ENCODE measurements at regions not wholly inside any gene's neighbourhood (a gene's known extent, or its start where the extent isn't known, plus 50 kb on each side); places are given as distances from the start of the nearest gene placed in this dataset.

- no peaks in the 10 kb centered on the region for H3K4me1 ChIP-seq
- Mint-ChIP-seq H3K4me3 (ENCODE audit: unreplicated experiment) (no peak overlapping the region), H3K9me3 (ENCODE audit: unreplicated experiment) (no peaks in the 10 kb centered on the region), H3K27me3 (ENCODE audit: insufficient read depth, unreplicated experiment) (peaks cover 6% of the 10 kb centered on the region), H3K4me1 (ENCODE audit: low read depth, unreplicated experiment) (no peaks in the 10 kb centered on the region), H3K36me3 (ENCODE audit: insufficient read depth, unreplicated experiment) (no peaks in the 10 kb centered on the region), H3K27ac (ENCODE audit: unreplicated experiment) (no peak overlapping the region)
- ChIA-PET CTCF (no interaction called here), POLR2A (no interaction called here)
- no TSS peak for BruUV-seq (replicated peaks)
- no peak for DNase-seq
- H3K9me3 ChIP-seq, result no peaks in the 10 kb centered on the region
- H3K27me3 ChIP-seq (replicated peaks; ENCODE audit: control insufficient read depth, insufficient read depth, low read length), result no peaks in the 10 kb centered on the region
- TF ChIP-seq CTCF (IDR thresholded peaks at IDR 0.05; ENCODE audit: insufficient read depth in 1 of 2, low read depth in 1 of 2, low read length in 1 of 2, severe bottlenecking in 1 of 2, unreplicated experiment in 1 of 2), result no peak
- no peaks in the 10 kb centered on the region for H3K36me3 ChIP-seq (ENCODE audit: control insufficient read depth, insufficient read depth, low read length)
- no peak overlapping the region for H3K4me3 ChIP-seq (ENCODE audit: low read depth, low read length)
- intact Hi-C loops (cut with micrococcal nuclease; ENCODE audit: unreplicated experiment), result no loop called here
Observed at GRCh38 chr3:162544246-162544645, 1047.6 kb downstream of the OTOL1 start.

GRCh38 chr3:162546910-162547309 lies 1050.3 kb downstream of the OTOL1 start:
- DNase-seq, result no peak
- Histone ChIP-seq H3K4me1 (no peaks in the 10 kb centered on the region), H3K27me3 (replicated peaks; ENCODE audit: control insufficient read depth, insufficient read depth, low read length) (no peaks in the 10 kb centered on the region), H3K9me3 (no peaks in the 10 kb centered on the region), H3K4me3 (ENCODE audit: low read depth, low read length) (no peak overlapping the region), H3K36me3 (ENCODE audit: control insufficient read depth, insufficient read depth, low read length) (no peaks in the 10 kb centered on the region)
- Mint-ChIP-seq H3K4me3 (ENCODE audit: unreplicated experiment) (no peak overlapping the region), H3K36me3 (ENCODE audit: insufficient read depth, unreplicated experiment) (no peaks in the 10 kb centered on the region), H3K9me3 (ENCODE audit: unreplicated experiment) (no peaks in the 10 kb centered on the region), H3K27me3 (ENCODE audit: insufficient read depth, unreplicated experiment) (peaks cover 5% of the 10 kb centered on the region), H3K27ac (ENCODE audit: unreplicated experiment) (no peak overlapping the region), H3K4me1 (ENCODE audit: low read depth, unreplicated experiment) (no peaks in the 10 kb centered on the region)
- intact Hi-C loops (cut with micrococcal nuclease; ENCODE audit: unreplicated experiment), result no loop called here
- POLR2A ChIA-PET, result no interaction called here
- BruUV-seq (replicated peaks), result no TSS peak
- TF ChIP-seq CTCF (IDR thresholded peaks at IDR 0.05; ENCODE audit: insufficient read depth in 1 of 2, low read depth in 1 of 2, low read length in 1 of 2, severe bottlenecking in 1 of 2, unreplicated experiment in 1 of 2), result no peak
- CTCF ChIA-PET, result no interaction called here

GRCh38 chr3:162547321-162547720 lies 1050.7 kb downstream of the OTOL1 start:
- CTCF ChIA-PET, result no interaction called here
- H3K4me1 Mint-ChIP-seq (ENCODE audit: low read depth, unreplicated experiment), result no peaks in the 10 kb centered on the region
- H3K36me3 Mint-ChIP-seq (ENCODE audit: insufficient read depth, unreplicated experiment), result no peaks in the 10 kb centered on the region
- H3K27me3 ChIP-seq (replicated peaks; ENCODE audit: control insufficient read depth, insufficient read depth, low read length), result no peaks in the 10 kb centered on the region
- no peaks in the 10 kb centered on the region for H3K4me1 ChIP-seq
- H3K4me3 ChIP-seq (ENCODE audit: low read depth, low read length), result no peak overlapping the region
- intact Hi-C loops (cut with micrococcal nuclease; ENCODE audit: unreplicated experiment), result no loop called here
- no peak overlapping the region for H3K4me3 Mint-ChIP-seq (ENCODE audit: unreplicated experiment)
- TF ChIP-seq CTCF (IDR thresholded peaks at IDR 0.05; ENCODE audit: insufficient read depth in 1 of 2, low read depth in 1 of 2, low read length in 1 of 2, severe bottlenecking in 1 of 2, unreplicated experiment in 1 of 2), result no peak
- peaks cover under 1% of the 10 kb centered on the region for H3K27me3 Mint-ChIP-seq (ENCODE audit: insufficient read depth, unreplicated experiment)
- POLR2A ChIA-PET, result no interaction called here
- H3K9me3 Mint-ChIP-seq (ENCODE audit: unreplicated experiment), result no peaks in the 10 kb centered on the region
- H3K9me3 ChIP-seq, result no peaks in the 10 kb centered on the region
- no peaks in the 10 kb centered on the region for H3K36me3 ChIP-seq (ENCODE audit: control insufficient read depth, insufficient read depth, low read length)
- no peak overlapping the region for H3K27ac Mint-ChIP-seq (ENCODE audit: unreplicated experiment)
- DNase-seq, result no peak
- BruUV-seq (replicated peaks), result no TSS peak
